ENCODE measurements at regions not wholly inside any gene's neighbourhood (a gene's known extent, or its start where the extent isn't known, plus 50 kb on each side); places are given as distances from the start of the nearest gene placed in this dataset.

DNA sequence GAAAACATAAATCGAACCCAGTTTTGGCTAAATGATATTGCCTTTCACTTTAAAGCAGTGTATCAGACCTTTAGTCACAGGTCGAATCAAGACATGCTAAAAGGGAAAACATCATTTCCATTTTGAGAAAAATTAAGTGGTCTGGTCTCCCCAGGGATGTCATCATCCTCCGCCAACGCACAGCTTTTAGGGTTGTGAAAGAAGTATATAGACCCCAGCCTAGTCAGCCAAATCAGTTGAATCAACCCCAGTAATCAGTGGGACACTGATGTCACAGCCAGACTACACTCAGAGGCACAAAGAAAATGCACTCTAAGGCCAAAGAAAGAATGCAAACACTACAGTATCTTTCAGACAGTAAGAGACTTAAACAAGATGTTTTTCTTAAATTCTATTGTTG lies 187.4 kb downstream of the ZIC4 start:
- TF ChIP-seq, protein P1, sequence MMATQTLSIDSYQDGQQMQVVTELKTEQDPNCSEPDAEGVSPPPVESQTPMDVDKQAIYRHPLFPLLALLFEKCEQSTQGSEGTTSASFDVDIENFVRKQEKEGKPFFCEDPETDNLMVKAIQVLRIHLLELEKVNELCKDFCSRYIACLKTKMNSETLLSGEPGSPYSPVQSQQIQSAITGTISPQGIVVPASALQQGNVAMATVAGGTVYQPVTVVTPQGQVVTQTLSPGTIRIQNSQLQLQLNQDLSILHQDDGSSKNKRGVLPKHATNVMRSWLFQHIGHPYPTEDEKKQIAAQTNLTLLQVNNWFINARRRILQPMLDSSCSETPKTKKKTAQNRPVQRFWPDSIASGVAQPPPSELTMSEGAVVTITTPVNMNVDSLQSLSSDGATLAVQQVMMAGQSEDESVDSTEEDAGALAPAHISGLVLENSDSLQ (IDR thresholded peaks at IDR 0.05) = no peak
- no peak for TF ChIP-seq FOXM1 (IDR thresholded peaks at IDR 0.05; ENCODE audit: borderline replicate concordance)

Data from HEK293T (cell line).